HepG2 (cell line): ENCODE measurements at regions not wholly inside any gene's neighbourhood (a gene's known extent, or its start where the extent isn't known, plus 50 kb on each side); places are given as distances from the start of the nearest gene placed in this dataset.
A peak's percentile ranks its signal among the peaks of the same experiment; 100 is the strongest.

Experiments used
- ARNT ChIP-seq: fragments of 450-650 bp; IDR thresholded peaks from 2 replicates; pipeline ENCODE4 v1.6.1; 2017
- CBX5 ChIP-seq: sonication (generic); formaldehyde crosslinking; IDR thresholded peaks from 2 replicates; pipeline ENCODE4 v1.4.0; 2020; ENCODE audit warnings: missing genetic modification reagents, borderline replicate concordance
- CEBPG ChIP-seq: IDR thresholded peaks from 2 replicates; pipeline ENCODE4 v1.6.1; 2016
- ELK4 ChIP-seq: sonication (generic); formaldehyde crosslinking; IDR thresholded peaks from 2 replicates; pipeline ENCODE4 v1.9.0; 2021; ENCODE audit warnings: missing genetic modification reagents, borderline replicate concordance
- FOXO1 ChIP-seq: sonication (generic); formaldehyde crosslinking; IDR thresholded peaks from 2 replicates; pipeline ENCODE4 v1.4.0; 2020; ENCODE audit warnings: missing genetic modification reagents
- GLI4 ChIP-seq: sonication (generic); formaldehyde crosslinking; IDR thresholded peaks from 2 replicates; pipeline ENCODE4 v1.5.1; 2020; ENCODE audit warnings: missing genetic modification reagents, mild to moderate bottlenecking, moderate library complexity, borderline replicate concordance
- HIVEP1 ChIP-seq: sonication (generic); formaldehyde crosslinking; IDR thresholded peaks from 2 replicates; pipeline ENCODE4 v1.4.0; 2020; ENCODE audit warnings: mild to moderate bottlenecking, missing genetic modification reagents
- ISL2 ChIP-seq: sonication (generic); formaldehyde crosslinking; IDR thresholded peaks from 2 replicates; pipeline ENCODE4 v1.5.0; 2020; ENCODE audit warnings: missing genetic modification reagents
- KLF6 ChIP-seq: IDR thresholded peaks from 2 replicates; pipeline ENCODE4 v1.8.0; 2016; ENCODE audit warnings: missing biosample characterization, missing genetic modification reagents
- MAFF ChIP-seq: IDR thresholded peaks from 2 replicates; pipeline ENCODE4 v1.6.1; 2011; ENCODE audit warnings: low read depth, low read length, improper control_type of control experiment
- NCOR1 ChIP-seq: fragments of 200-600 bp; sonication (generic); IDR thresholded peaks from 2 replicates; pipeline ENCODE4 v1.7.0; 2017; ENCODE audit warnings: antibody characterized with exemption, low read length, borderline replicate concordance
- NFE2L2 ChIP-seq: fragments of 150-350 bp; IDR thresholded peaks from 2 replicates; pipeline ENCODE4 v1.6.1; 2014; ENCODE audit warnings: low read length
- NKX3-1 ChIP-seq: sonication (generic); formaldehyde crosslinking; IDR thresholded peaks from 2 replicates; pipeline ENCODE4 v1.5.0; 2020; ENCODE audit warnings: missing genetic modification reagents
- POLR2AphosphoS5 ChIP-seq: IDR thresholded peaks from 2 replicates; pipeline ENCODE4 v1.6.1; 2012; ENCODE audit warnings: low read depth, low read length
- RORA ChIP-seq: sonication (generic); formaldehyde crosslinking; IDR thresholded peaks from 2 replicates; pipeline ENCODE4 v1.5.0; 2020; ENCODE audit warnings: mild to moderate bottlenecking, missing genetic modification reagents, moderate library complexity
- RXRB ChIP-seq: IDR thresholded peaks from 2 replicates; pipeline ENCODE4 v1.6.1; 2016; ENCODE audit warnings: borderline replicate concordance, missing genetic modification reagents, missing compliant biosample characterization
- TFAP4 ChIP-seq: sonication (generic); IDR thresholded peaks from 2 replicates; pipeline ENCODE4 v1.6.1; 2016; ENCODE audit warnings: low read depth, borderline replicate concordance
- TOE1 ChIP-seq: sonication (generic); formaldehyde crosslinking; IDR thresholded peaks from 2 replicates; pipeline ENCODE4 v1.4.0; 2020; ENCODE audit warnings: mild to moderate bottlenecking, missing genetic modification reagents
- XRCC5 ChIP-seq: fragments of 200-400 bp; formaldehyde crosslinking; optimal IDR thresholded peaks from 2 replicates; pipeline ENCODE3; 2017; ENCODE audit warnings: mild to moderate bottlenecking, low read length
- ZBTB33 ChIP-seq: sonication (generic); formaldehyde crosslinking; IDR thresholded peaks from 2 replicates; pipeline ENCODE4 v1.4.0; 2020; ENCODE audit warnings: missing genetic modification reagents
- ZBTB38 ChIP-seq: sonication (generic); formaldehyde crosslinking; IDR thresholded peaks from 2 replicates; pipeline ENCODE4 v1.5.1; 2020; ENCODE audit warnings: mild to moderate bottlenecking, missing genetic modification reagents
- ZBTB46 ChIP-seq: sonication (generic); formaldehyde crosslinking; IDR thresholded peaks from 2 replicates; pipeline ENCODE4 v1.4.0; 2020; ENCODE audit warnings: mild to moderate bottlenecking, missing genetic modification reagents, borderline replicate concordance
- ZFP36L1 ChIP-seq: sonication (generic); formaldehyde crosslinking; IDR thresholded peaks from 2 replicates; pipeline ENCODE4 v1.8.0; 2022; ENCODE audit warnings: mild to moderate bottlenecking, missing genetic modification reagents, moderate library complexity
- ZNF143 ChIP-seq: sonication (generic); formaldehyde crosslinking; IDR thresholded peaks from 2 replicates; pipeline ENCODE4 v1.4.0; 2020; ENCODE audit warnings: missing genetic modification reagents
- ZNF260 ChIP-seq: sonication (generic); formaldehyde crosslinking; IDR thresholded peaks from 2 replicates; pipeline ENCODE4 v1.4.0; 2020; ENCODE audit warnings: missing genetic modification reagents, low read depth, mild to moderate bottlenecking, borderline replicate concordance
- ZNF275 ChIP-seq: sonication (generic); formaldehyde crosslinking; IDR thresholded peaks from 2 replicates; pipeline ENCODE4 v1.8.0; 2022; ENCODE audit warnings: missing genetic modification reagents, mild to moderate bottlenecking, inconsistent platforms, borderline replicate concordance
- ZNF672 ChIP-seq: sonication (generic); formaldehyde crosslinking; IDR thresholded peaks from 2 replicates; pipeline ENCODE4 v1.8.1; 2022; ENCODE audit warnings: missing genetic modification reagents

GRCh38 chr6:169918954-169919549, 167.6 kb downstream of the ERMARD start (continued):
- peak; percentile 36; the same call in 1 of the 2 replicates for TF ChIP-seq ZBTB33 (CRISPR knock-in tag)
- 0 out of 2 replicates have a peak, but pooled peaks have one; percentile 41 for TF ChIP-seq ZNF672 (CRISPR knock-in tag)
- no peak for TF ChIP-seq TOE1 (CRISPR knock-in tag)
- no peak for TF ChIP-seq NKX3-1 (CRISPR knock-in tag)
- no peak for TF ChIP-seq POLR2AphosphoS5
- no peak for TF ChIP-seq ZNF275
- TF ChIP-seq ZFP36L1 (CRISPR knock-in tag): no peak
- no peak for TF ChIP-seq ISL2
- no peak for TF ChIP-seq HIVEP1 (CRISPR knock-in tag)
- 0 out of 2 replicates have a peak, but pooled peaks have one; percentile 27 for TF ChIP-seq CEBPG (CRISPR knock-in tag)
- no peak for TF ChIP-seq MAFF
- no peak for TF ChIP-seq FOXO1 (CRISPR knock-in tag)
- TF ChIP-seq ZNF260 (CRISPR knock-in tag): no peak
- peak; percentile 56; the same call in 1 of the 2 replicates for TF ChIP-seq ZBTB38 (CRISPR knock-in tag)
- no peak for TF ChIP-seq ARNT
- no peak for TF ChIP-seq ELK4 (CRISPR knock-in tag)
- no peak for TF ChIP-seq XRCC5
- no peak for TF ChIP-seq ZBTB46 (CRISPR knock-in tag)
- TF ChIP-seq RXRB (CRISPR knock-in tag): no peak
- no peak for TF ChIP-seq TFAP4
- TF ChIP-seq ZNF143 (CRISPR knock-in tag): no peak
- TF ChIP-seq NCOR1: no peak
- no peak for TF ChIP-seq CBX5
- no peak for TF ChIP-seq NFE2L2
- TF ChIP-seq RORA: no peak
- no peak for TF ChIP-seq GLI4
- TF ChIP-seq KLF6 (CRISPR knock-in tag): no peak
